Neural progenitor cell (in vitro differentiated cells): ENCODE measurements at regions not wholly inside any gene's neighbourhood (a gene's known extent, or its start where the extent isn't known, plus 50 kb on each side); places are given as distances from the start of the nearest gene placed in this dataset.
"Not testable (repeated sequence)": the region's sequence is repeated elsewhere in the genome, so short reads cannot be mapped to it uniquely, and the experiment has no call there.

Experiments used
- DNase-seq: peaks from one replicate; pipeline ENCODE4 v3.0.0-alpha.2; 2016; ENCODE audit warnings: low spot score
- H2AFZ ChIP-seq: fragments of 200-600 bp; sonication (generic); replicated peaks from 2 replicates; pipeline ENCODE4 v1.6.1; 2016; ENCODE audit warnings: antibody characterized with exemption
- H3F3A ChIP-seq: fragments of 200-600 bp; sonication (generic); 2 replicates; pipeline ENCODE4 v1.6.1; 2016; ENCODE audit warnings: antibody characterized with exemption, low read depth
- H3K27ac ChIP-seq: fragments of 200-600 bp; sonication (generic); 2 replicates; pipeline ENCODE4 v1.5.1; 2016; ENCODE audit warnings: mild to moderate bottlenecking
- H3K27me3 ChIP-seq: fragments of 200-600 bp; sonication (generic); 2 replicates; pipeline ENCODE4 v1.6.1; 2016; ENCODE audit warnings: mild to moderate bottlenecking, moderate library complexity
- H3K36me3 ChIP-seq: fragments of 200-600 bp; sonication (generic); 2 replicates; pipeline ENCODE4 v1.5.1; 2016
- H3K4me1 ChIP-seq: fragments of 200-600 bp; sonication (generic); 2 replicates; pipeline ENCODE4 v1.6.1; 2016; ENCODE audit warnings: mixed run types
- H3K4me2 ChIP-seq: fragments of 200-600 bp; sonication (generic); 2 replicates; pipeline ENCODE4 v1.6.1; 2016
- H3K4me3 ChIP-seq: fragments of 200-600 bp; sonication (generic); 2 replicates; pipeline ENCODE4 v1.5.1; 2016
- H3K79me2 ChIP-seq: fragments of 200-600 bp; sonication (generic); 2 replicates; pipeline ENCODE4 v1.6.1; 2016; ENCODE audit warnings: low read depth
- H3K9ac ChIP-seq: fragments of 200-600 bp; sonication (generic); 2 replicates; pipeline ENCODE4 v1.6.1; 2016
- H3K9me3 ChIP-seq: fragments of 200-600 bp; sonication (generic); 2 replicates; pipeline ENCODE4 v1.5.1; 2016; ENCODE audit warnings: low read depth
- H4K20me1 ChIP-seq: fragments of 200-600 bp; sonication (generic); 2 replicates; pipeline ENCODE4 v1.6.1; 2016; ENCODE audit warnings: low read depth
- H3K27ac Mint-ChIP-seq: 3 replicates; pipeline ENCODE4 v1.8.0; 2021; ENCODE audit warnings: mixed read lengths
- H3K27me3 Mint-ChIP-seq: 2 replicates; pipeline ENCODE4 v1.8.0; 2022; ENCODE audit warnings: low read depth, mild to moderate bottlenecking, inconsistent platforms, moderate library complexity, mixed read lengths; ENCODE audit not compliant: insufficient read depth
- H3K36me3 Mint-ChIP-seq: 3 replicates; pipeline ENCODE4 v1.8.0; 2021; ENCODE audit warnings: mixed read lengths
- H3K4me1 Mint-ChIP-seq: 3 replicates; pipeline ENCODE4 v1.8.0; 2021; ENCODE audit warnings: mixed read lengths
- H3K4me3 Mint-ChIP-seq: 3 replicates; pipeline ENCODE4 v1.8.0; 2021; ENCODE audit warnings: mild to moderate bottlenecking, moderate library complexity, mixed read lengths
- H3K9me3 Mint-ChIP-seq: 3 replicates; pipeline ENCODE4 v1.8.0; 2020; ENCODE audit warnings: mixed read lengths

GRCh38 chr4:189630913-189631567 lies 309.6 kb upstream of the FRG1 start:
- not testable (repeated sequence) for H3K79me2 ChIP-seq, H3K4me2 ChIP-seq, H3K27ac ChIP-seq, H3K4me1 ChIP-seq, H3K4me1 Mint-ChIP-seq, H3K27ac Mint-ChIP-seq, H2AFZ ChIP-seq, H3K4me3 ChIP-seq, H3K4me3 Mint-ChIP-seq, DNase-seq, H3K36me3 Mint-ChIP-seq, H3K9ac ChIP-seq, H3K27me3 Mint-ChIP-seq, H3K9me3 ChIP-seq, H4K20me1 ChIP-seq, H3K9me3 Mint-ChIP-seq, H3K27me3 ChIP-seq, H3F3A ChIP-seq, H3K36me3 ChIP-seq

DNA sequence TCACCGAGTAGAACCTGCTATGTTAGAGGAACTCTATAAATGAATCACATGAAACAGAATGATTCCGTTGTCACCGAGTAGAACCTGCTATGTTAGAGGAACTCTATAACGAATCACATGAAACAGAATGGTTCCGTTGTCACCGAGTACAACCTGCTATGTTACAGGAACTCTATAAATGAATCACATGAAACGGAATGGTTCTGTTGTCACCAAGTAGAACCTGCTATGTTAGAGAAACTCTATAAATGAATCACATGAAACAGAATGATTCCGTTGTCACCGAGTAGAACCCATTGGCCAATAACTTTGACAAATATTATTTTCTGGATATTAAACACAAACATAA lies 309.1 kb upstream of the FRG1 start:
- not testable (repeated sequence) for H3K4me1 ChIP-seq, H3K79me2 ChIP-seq, H3K4me2 ChIP-seq, H3F3A ChIP-seq, H3K4me1 Mint-ChIP-seq, H3K9me3 Mint-ChIP-seq, H3K27ac ChIP-seq, H3K9me3 ChIP-seq, H3K4me3 ChIP-seq, H3K27me3 Mint-ChIP-seq, H3K36me3 ChIP-seq, DNase-seq, H3K4me3 Mint-ChIP-seq, H3K36me3 Mint-ChIP-seq, H3K27me3 ChIP-seq, H3K9ac ChIP-seq, H3K27ac Mint-ChIP-seq, H2AFZ ChIP-seq, H4K20me1 ChIP-seq

GRCh38 chr4:189650436-189650835 lies 290.2 kb upstream of the FRG1 start:
- peaks cover 12% of the 10 kb centered on the region for H3K9me3 Mint-ChIP-seq
- not testable (repeated sequence) for H3K4me3 ChIP-seq, H3K36me3 Mint-ChIP-seq, H3K27me3 Mint-ChIP-seq, H3K27ac ChIP-seq, H3K36me3 ChIP-seq, H3K27me3 ChIP-seq, H2AFZ ChIP-seq, H3K27ac Mint-ChIP-seq, H4K20me1 ChIP-seq, H3K79me2 ChIP-seq, H3K4me1 Mint-ChIP-seq, H3K4me3 Mint-ChIP-seq, H3K9ac ChIP-seq, H3K9me3 ChIP-seq
- peak overlapping the region; percentile 13 for H3K4me2 ChIP-seq
- peaks cover 14% of the 10 kb centered on the region for H3K4me1 ChIP-seq
- DNase-seq = peak; percentile 69
- H3F3A ChIP-seq = peaks cover 10% of the 10 kb centered on the region

DNA sequence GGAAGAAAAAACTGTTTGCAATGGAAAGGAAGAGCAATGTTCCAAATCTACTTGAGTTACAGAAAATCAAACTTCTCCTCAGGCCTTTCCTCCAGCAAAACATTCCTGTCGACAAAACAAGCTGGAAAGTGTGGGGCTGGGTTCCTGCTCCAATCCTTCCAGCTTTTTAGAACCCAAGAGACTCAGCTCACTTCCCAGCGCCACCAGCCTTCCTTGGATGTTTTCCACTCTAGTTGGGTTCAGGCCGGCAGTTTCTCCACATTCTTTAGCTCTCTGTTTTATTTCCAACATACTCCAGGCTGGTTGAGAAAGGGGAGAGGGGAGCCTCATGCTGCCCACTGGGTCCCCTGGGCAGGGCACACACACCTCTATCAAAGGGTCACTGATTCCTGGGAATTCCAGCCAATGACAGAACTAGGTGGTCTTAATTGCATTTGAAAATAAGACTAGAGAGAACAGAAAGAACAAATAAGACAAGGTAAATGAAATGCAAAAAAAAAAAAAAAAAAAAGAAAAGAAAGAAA lies 287.5 kb upstream of the FRG1 start:
- H3K36me3 Mint-ChIP-seq, H3K27me3 Mint-ChIP-seq, H3K79me2 ChIP-seq, H3K4me3 ChIP-seq, H3K27me3 ChIP-seq, H3K4me3 Mint-ChIP-seq, H3K36me3 ChIP-seq, H3K27ac ChIP-seq, H3K4me1 Mint-ChIP-seq, H3K27ac Mint-ChIP-seq, H3K9me3 ChIP-seq, H4K20me1 ChIP-seq, H3K9ac ChIP-seq, H2AFZ ChIP-seq, H3K4me2 ChIP-seq, DNase-seq: not testable (repeated sequence)
- Histone ChIP-seq H3K4me1 (peaks cover 14% of the 10 kb centered on the region), H3F3A (peaks cover 10% of the 10 kb centered on the region)
- peaks cover 14% of the 10 kb centered on the region for H3K9me3 Mint-ChIP-seq

DNA sequence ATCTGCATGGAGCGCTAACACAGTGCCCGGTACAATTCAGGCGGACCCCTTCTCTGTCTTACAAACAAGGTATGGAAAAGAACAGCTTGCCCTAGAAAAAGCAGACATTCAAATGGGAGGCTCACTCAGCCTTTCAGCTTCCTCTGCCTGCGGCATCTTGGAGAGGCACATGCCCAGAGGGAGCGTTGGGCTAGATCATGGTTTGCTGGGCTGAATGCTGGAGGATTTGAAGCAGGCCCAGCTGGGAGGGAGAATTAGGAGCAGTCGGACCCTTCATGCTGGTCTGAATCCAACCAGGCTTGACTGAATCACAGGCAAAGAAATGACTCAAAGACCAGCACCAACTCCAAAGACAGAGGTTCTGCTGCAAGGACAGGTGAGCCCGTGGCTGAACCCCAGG lies 286.7 kb upstream of the FRG1 start:
- not testable (repeated sequence) for H3K27me3 ChIP-seq, DNase-seq, H4K20me1 ChIP-seq, H3K27ac ChIP-seq, H3K4me3 Mint-ChIP-seq, H3K27me3 Mint-ChIP-seq, H3K4me2 ChIP-seq, H3K9me3 ChIP-seq, H3K36me3 ChIP-seq, H3K4me3 ChIP-seq, H3K4me1 Mint-ChIP-seq, H3K27ac Mint-ChIP-seq, H3K36me3 Mint-ChIP-seq, H3K9ac ChIP-seq, H3K79me2 ChIP-seq, H2AFZ ChIP-seq
- H3K4me1 ChIP-seq = peaks cover 14% of the 10 kb centered on the region
- H3F3A ChIP-seq = peaks cover 10% of the 10 kb centered on the region
- H3K9me3 Mint-ChIP-seq = peaks cover 15% of the 10 kb centered on the region

GRCh38 chr4:189654396-189654795 lies 286.3 kb upstream of the FRG1 start:
- not testable (repeated sequence) for H3K27ac Mint-ChIP-seq, H3K36me3 Mint-ChIP-seq, H2AFZ ChIP-seq, H3K4me1 Mint-ChIP-seq, H4K20me1 ChIP-seq, H3K27ac ChIP-seq, H3K9me3 ChIP-seq, H3K4me3 ChIP-seq, H3K4me3 Mint-ChIP-seq, H3K27me3 ChIP-seq, H3K79me2 ChIP-seq, H3K36me3 ChIP-seq, H3K4me2 ChIP-seq, H3K27me3 Mint-ChIP-seq, H3K9ac ChIP-seq
- H3K9me3 Mint-ChIP-seq = peaks cover 15% of the 10 kb centered on the region
- Histone ChIP-seq H3K4me1 (peaks cover 14% of the 10 kb centered on the region), H3F3A (peaks cover 10% of the 10 kb centered on the region)
- peak; percentile 36 for DNase-seq

- not testable (repeated sequence) for H3K4me3 ChIP-seq, H3K79me2 ChIP-seq, H2AFZ ChIP-seq, DNase-seq, H3K4me3 Mint-ChIP-seq, H3K27ac ChIP-seq, H3K36me3 ChIP-seq, H4K20me1 ChIP-seq, H3K9me3 ChIP-seq, H3K4me1 Mint-ChIP-seq, H3F3A ChIP-seq, H3K27me3 Mint-ChIP-seq, H3K9ac ChIP-seq, H3K4me1 ChIP-seq, H3K27ac Mint-ChIP-seq, H3K36me3 Mint-ChIP-seq, H3K4me2 ChIP-seq
- peaks cover 18% of the 10 kb centered on the region for H3K27me3 ChIP-seq
- peaks cover 13% of the 10 kb centered on the region for H3K9me3 Mint-ChIP-seq
Observed at GRCh38 chr4:189655817-189656216, 284.9 kb upstream of the FRG1 start.
